Astrocyte of the spinal cord (primary cell): ENCODE measurements at regions not wholly inside any gene's neighbourhood (a gene's known extent, or its start where the extent isn't known, plus 50 kb on each side); places are given as distances from the start of the nearest gene placed in this dataset.

Source experiments
- DNase-seq: peaks from one replicate; pipeline ENCODE4 v3.0.0; 2011; ENCODE audit warnings: low read depth, low spot score
- H3K4me3 ChIP-seq: 2 replicates; pipeline ENCODE4 v1.5.1; 2011; ENCODE audit warnings: low read depth, mild to moderate bottlenecking, low read length, moderate library complexity
- CTCF ChIP-seq: IDR thresholded peaks from 2 replicates; pipeline ENCODE4 v1.5.1; 2012; ENCODE audit warnings: low read depth, mild to moderate bottlenecking, low read length, inconsistent platforms
- in situ Hi-C: cut with HindIII; loops from 2 replicates; pipeline ENCODE4 v1.10.0; 2017; ENCODE audit warnings: low sequenced_read_pairs

- no peak overlapping the region for H3K4me3 ChIP-seq
- TF ChIP-seq CTCF, result peak; percentile 91
- in situ Hi-C loops, result no loop called here
- DNase-seq, result peak; percentile 76
Measured at GRCh38 chr13:26482451-26483197, 74.9 kb upstream of the WASF3 start.

- in situ Hi-C loops, result no loop called here
- no peak overlapping the region for H3K4me3 ChIP-seq
- TF ChIP-seq CTCF, result no peak
- no peak for DNase-seq
Measured at GRCh38 chr13:26483546-26483945, 73.9 kb upstream of the WASF3 start.

- TF ChIP-seq CTCF, result no peak
- in situ Hi-C loops, result no loop called here
- DNase-seq, result no peak
- H3K4me3 ChIP-seq, result no peak overlapping the region
Measured at GRCh38 chr13:26484196-26484595, 73.3 kb upstream of the WASF3 start.

- in situ Hi-C loops, result no loop called here
- H3K4me3 ChIP-seq, result no peak overlapping the region
- no peak for TF ChIP-seq CTCF
Measured at GRCh38 chr13:26485288-26485687, 72.2 kb upstream of the WASF3 start.

GRCh38 chr13:26485786-26486185, 71.7 kb upstream of the WASF3 start:
- TF ChIP-seq CTCF, result no peak
- in situ Hi-C loops, result no loop called here
- no peak for DNase-seq
- no peak overlapping the region for H3K4me3 ChIP-seq

More at GRCh38 chr13:26485288-26485687, 72.2 kb upstream of the WASF3 start:
- no peak for DNase-seq

GRCh38 chr13:26486550-26486949, 70.9 kb upstream of the WASF3 start:
- no peak for TF ChIP-seq CTCF
- no peak overlapping the region for H3K4me3 ChIP-seq
- in situ Hi-C loops, result no loop called here
- no peak for DNase-seq
